ENCODE measurements at regions not wholly inside any gene's neighbourhood (a gene's known extent, or its start where the extent isn't known, plus 50 kb on each side); places are given as distances from the start of the nearest gene placed in this dataset.

DNA sequence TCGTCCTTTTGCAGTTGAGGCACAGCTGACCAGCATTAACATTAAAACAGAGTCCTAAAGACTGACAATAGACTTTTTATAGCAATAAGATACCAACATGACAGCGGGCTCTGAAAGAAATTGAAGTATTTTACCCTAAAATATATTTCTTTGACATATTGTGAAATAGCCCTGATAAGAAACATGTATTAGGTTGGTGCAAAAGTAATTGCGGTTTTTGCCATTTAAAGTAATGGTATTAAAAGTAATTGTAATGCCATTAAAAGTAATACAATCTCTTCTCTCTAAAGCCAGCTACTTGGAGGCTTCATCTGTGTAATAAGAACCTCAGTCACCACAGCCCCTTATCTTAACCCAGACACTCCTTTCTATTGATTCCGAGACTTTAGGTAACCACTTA lies 394.6 kb downstream of the PREX1 start:
- DNase-seq: no peak

DNA sequence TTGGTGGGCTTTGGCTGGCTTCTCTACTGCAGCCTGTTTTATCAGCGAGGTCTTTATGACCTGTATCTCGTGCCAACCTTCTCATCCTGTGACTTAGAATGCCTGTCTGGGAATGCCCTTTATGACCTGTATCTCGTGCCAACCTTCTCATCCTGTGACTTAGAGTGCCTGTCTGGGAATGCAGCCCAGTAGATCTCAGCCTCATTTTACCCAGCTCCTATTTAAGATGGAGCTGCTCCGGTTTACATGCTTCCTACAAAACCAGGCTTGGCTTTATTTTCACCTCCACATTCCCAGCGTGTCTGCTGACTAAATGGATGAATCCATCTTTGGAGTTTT lies 395.3 kb downstream of the PREX1 start:
- DNase-seq: no peak

DNA sequence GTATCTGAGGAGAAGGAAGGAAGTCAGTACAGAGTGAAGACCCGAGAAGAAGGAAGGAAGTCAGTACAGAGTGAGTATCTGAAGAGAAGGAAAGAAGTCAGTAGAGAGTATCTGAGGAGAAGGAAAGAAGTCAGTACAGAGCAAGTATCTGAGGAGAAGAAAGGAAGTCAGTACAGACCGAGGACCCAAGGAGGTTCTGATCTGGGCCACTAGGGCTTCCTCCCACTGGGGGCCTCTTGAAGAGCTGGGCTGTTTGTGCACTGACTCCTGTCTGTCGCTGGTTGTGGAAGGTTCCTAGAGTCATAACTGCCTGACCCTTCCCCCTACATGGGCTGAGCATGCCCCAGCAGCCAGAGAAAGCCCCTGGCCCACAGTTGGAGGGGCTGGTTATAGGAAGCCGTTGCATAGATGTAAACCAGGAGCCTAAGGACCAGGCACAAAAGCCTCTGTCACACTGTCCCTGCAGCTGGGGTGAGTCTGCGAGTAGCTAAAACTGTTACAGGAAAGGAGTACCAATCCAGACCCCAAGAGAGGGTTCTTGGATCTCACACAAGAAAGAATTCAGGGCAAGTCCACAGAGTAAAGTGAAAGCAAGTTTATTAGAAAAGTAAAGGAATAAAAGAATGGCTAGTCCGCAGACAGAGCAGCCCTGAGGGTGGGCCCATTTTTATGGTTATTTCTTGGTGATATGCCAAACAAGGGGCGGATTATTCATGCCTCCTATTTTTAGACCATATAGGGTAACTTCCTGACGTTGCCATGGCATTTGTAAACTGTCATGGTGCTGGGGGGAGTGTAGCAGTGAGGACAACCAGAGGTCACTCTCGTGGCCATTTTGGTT lies 395.9 kb downstream of the PREX1 start:
- DNase-seq: no peak

DNA sequence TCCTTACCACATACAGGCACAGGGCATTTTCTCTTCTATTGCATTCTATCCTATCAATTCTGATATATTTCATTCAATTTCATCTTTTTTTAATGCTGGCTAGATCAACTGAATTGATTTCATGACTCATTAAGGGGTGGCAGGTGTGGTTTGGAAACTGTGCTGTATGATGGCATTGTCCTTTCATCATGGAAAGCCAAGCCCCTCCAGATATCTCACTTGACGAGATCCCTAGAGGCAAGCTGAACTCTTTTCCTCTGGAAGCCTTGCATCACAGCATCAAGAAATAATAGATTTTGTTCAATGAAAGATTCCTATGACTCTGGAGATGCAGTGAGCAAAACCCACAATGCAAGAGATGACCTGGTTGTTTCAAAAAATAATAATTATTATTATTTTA lies 401.2 kb downstream of the PREX1 start:
- DNase-seq: no peak

DNA sequence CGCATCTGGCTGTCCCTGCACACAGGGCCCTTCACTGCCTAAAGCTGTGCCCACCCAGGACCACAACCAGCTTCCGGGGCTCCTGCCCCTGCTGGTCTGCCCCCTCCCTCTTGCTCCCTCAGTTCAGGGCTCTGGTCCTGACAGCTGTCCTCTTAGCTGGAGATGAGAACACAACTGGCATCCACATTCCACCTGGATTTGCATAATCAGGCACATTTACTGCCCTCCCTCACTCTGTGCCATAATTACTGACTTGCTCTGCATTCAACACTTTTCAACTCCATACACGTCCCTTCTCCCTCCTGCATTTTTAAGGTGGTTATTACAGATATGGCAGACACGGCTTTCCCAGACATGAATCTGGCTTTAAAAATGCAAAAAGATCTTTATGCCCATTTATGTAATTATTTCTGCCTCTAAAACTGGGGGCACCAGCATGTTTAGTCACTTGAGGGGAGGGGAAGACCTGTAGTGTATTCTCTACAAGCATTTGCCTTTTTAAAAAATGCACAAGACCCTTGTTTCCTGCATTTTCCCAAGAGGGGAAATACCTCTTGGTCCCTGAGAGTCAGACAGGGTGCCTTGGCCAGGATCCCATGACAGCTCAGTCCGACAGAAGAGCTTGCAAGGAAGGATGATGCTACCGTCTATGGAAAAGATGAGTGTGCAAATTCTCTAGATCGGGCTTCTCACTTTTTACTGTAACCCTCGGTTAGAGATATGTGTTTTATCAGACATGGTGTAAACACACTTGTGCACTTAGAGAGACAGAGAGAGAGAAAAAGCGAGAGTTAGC lies 401.8 kb downstream of the PREX1 start:
- no peak for DNase-seq

DNA sequence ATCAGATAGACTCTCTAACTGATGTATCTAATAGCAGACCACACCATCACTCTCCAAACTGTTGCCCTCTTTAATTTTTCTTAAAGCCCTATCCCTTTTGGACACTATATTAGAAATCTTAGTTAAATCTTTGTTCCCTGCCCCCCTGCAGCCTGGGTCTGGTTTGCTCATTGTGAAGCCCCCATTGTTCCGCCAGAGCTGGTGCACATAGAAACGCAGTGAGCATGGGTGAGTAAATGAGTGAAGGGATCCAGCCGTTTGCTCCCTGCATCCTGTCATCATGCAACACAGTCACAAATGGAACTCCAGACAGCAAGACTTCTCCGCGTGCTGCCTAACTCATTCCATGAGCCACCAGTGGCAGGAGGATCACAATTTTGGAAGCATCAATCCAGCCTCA lies 402.5 kb downstream of the PREX1 start:
- no peak for DNase-seq

DNA sequence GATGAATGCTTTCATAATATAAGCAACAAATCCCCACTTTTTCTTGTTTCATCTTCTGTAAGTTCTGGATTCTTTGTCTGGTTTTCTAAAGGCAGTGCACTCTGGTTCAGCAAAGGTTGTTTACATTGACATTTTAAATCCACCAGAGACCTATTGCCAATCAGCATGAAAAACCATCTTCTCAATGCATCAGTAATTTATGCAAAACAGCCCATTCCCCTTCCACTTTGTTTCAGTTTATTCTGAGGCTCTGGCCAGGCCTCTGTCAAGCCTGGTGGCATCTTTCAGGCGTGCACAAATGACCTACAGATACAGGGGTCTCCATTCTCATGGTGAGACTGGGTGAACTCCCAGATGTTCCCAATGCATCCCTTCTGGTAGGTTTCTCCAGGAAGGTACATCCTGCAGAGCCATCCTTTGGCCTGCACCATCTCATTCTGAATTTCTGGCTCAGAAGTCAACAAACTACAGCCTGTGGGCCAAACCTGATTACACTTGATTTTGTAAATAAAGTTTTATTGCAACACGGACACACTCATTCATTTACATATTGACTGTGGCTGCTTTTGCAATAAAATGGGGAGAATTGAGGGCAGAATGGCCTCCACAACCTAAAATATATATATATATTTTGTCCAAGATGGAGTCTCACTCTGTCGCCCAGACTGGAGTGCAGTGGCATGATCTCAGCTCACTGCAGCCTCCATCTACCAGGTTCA lies 405.4 kb downstream of the PREX1 start:
- no peak for DNase-seq

DNA sequence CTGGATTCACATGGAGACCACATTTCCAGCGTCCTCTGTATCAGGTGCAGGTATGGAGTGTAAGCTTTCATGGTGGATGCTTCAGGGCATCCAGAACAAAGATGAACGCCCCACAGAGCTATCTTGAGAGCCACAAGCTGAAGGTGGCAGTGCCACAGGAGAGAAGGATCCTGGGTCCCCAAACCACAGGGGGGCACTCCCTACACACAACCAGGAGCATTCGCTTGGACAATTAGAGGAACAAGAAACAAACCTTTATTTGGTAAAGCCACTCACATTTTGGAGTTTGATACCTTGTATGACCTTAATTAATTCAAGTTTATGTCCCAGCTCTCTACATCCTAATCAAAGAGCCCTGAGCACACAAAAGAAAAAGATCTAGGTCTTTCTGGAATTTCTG lies 406.3 kb downstream of the PREX1 start:
- no peak for DNase-seq

DNA sequence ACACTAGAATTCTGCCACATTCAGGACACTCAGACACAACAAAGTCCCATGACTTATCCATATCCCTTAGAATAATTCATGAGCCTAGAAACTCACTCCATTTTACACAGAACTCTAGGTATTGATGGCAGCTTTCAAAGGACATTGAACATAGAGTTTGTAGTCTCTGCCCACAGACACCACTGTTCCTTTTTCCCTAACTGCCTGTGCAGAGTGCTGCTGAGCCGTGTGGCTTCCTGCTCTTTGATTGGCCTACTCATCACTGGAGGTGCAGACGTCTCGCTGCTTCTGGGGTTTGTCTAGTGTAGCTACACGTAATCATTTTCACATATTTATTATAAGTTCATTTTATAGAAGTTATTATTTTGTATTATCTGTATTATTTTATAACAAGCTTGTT lies 407.6 kb downstream of the PREX1 start:
- no peak for DNase-seq

DNA sequence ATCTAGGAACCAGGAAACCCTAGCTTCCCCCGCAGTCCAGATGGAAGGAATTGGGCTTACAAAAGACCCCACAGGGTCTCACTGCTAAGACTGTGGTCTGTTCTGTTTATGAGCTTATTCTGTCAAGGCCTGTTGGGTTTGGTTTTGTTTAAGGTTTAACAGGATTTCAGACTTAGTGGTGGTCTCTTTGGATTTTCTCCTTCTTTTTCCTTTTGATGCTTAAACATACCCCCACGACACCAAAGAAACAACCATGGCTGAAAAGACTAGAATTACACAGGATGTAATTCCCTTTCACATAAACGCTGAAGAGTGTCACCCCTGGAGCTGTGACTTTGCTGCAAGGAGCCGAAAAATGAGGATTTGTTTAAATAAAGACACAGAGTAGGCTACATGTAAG lies 408.6 kb downstream of the PREX1 start:
- DNase-seq: no peak

DNA sequence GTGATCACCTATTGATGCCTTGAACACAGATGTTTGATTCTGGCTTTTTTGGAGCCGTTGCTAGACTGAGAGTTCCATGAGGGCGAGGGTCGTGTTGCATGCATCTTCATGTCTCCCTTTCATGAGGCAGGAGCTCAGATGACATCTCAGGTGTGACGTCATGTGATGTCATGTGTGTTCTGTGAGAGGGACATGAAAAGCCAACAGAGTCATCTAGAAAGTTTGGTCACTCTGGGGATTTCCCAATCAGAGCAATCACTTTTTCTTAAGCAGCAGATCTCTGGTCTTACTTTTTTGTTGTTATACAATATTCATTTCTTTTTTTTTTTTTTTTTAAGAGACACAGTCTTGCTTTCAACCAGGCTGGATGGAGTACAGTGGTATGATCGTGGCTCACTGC lies 411.8 kb downstream of the PREX1 start:
- DNase-seq: no peak

DNA sequence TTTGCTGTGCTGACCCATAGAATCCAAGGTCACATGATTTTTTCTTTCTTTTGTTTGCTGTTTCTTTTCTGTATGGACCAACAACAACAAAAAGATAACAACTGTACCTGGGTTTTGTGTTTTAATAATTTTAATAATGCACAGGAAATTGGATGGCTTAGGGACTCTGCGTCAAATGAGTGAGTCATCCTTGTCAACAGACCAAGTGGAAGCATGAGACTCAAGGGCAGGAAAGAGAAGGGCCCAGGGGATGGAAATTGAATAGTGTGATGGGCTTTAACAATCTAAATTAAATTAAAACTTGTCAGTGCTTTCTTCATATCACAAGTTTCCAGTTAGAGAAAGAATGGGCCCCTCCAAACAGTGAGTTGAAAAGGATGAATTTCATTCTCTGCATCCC lies 413.0 kb downstream of the PREX1 start:
- no peak for DNase-seq

DNA sequence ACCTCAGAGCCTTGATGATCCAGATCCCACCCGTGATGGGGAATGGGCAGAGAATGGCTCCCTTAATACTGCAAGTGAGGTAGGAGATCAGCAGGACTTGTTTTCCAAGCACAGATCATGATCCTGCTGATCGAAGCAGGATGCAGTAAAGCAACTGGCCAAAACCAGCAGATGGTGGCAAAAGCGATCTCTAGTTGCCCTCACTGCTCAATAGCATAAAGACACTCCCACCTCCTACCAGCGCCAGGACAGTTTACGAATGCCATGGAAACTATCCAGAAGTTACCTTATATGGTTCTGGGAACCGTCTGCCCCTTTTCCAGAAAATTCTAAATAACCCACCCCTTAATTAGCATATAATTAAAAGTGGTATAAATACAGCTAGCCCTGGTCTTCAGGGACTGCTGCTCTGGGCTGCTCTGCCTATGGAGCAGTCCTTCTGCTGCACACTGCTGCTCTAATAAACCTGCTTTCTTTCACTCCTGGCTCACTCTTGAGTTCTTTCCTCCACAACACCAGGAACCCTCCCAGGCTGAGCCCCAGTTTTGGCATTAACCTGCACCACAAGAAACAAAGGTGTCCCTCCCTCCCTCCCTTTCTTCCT lies 415.8 kb downstream of the PREX1 start:
- no peak for DNase-seq

DNA sequence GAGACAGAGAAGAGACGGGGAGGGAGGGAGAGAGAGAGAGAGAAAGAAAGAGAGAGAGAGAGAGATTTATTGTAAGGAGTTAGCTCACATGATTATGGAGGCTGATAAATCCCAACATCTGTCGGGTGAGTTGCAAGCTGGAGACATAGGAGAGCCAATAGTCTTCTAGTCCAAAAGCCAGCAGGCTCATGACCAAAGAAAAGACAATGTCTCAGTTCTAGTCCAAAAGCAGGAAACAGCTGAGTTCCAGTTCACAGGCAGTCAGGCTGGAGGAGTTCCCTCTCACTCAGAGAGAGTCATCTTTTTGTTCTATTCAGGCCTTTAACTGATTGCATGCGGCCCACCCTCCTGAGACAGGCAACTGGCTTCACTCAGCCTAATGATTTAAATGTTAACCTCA lies 416.6 kb downstream of the PREX1 start:
- peak; percentile 72 for DNase-seq

DNA sequence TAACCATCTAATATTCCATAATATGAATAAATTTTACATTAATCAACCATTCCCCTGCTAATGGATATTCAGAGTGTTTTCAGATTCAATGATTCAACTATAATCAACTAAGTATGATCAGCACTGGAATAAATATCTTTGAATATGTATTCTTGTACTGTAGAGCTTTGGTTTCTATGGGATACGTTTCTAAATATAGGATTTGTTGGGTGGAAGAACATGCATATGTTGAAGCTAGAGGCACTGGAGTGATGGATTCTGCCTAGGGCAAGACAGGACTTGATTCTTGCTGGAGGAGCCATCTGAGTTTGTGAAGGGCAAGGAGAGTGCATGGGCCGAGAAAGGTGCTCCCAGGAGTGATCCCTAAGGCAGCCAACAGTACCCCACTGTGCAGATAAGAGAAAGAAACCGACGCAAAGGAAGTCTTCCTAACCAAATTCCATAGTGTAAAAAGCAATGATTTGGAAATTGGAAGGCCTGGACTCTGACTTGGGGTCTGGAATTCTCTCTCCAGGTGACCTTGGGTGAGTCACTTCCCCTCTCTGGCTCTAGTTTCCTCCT lies 418.7 kb downstream of the PREX1 start:
- no peak for DNase-seq

DNA sequence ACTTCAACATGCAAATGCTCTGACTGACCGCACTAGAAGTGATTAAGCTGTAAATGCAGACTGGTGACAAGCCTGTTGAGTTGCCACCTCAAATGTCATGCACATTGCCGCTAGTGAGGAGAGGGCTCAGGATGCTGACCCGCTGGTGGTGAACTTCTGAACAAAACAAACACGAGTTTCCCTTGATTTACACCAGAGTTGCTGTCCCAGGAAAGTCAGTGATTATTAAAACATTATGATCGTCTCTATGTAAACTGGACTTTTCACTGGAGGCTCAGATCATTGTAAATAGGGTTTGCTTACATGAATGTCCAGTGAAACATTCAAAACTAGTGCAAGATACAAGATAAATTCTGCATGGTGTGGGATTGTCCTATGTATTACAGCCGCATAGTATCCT lies 420.1 kb downstream of the PREX1 start:
- DNase-seq: no peak

DNA sequence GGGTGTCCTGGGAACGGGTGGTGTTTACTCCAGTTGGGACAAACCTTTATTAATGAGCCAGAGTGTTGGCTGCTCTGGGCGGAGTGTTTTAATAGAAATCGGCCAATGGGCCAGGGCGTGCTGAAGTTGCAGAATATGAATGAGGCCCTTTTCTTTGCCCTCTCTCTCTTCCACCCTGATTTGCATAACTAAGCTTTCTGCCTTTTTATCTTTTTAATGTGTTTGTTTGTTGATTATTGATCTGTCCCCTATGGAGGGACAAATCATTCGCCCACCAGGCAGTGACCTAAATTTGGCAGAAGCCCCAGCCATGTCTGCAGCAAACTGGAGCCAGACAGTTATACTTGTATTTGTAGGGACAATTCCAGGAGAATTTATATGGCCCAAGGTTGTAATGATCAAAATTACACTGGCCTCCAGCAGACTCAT lies 420.9 kb downstream of the PREX1 start:
- DNase-seq: no peak

DNA sequence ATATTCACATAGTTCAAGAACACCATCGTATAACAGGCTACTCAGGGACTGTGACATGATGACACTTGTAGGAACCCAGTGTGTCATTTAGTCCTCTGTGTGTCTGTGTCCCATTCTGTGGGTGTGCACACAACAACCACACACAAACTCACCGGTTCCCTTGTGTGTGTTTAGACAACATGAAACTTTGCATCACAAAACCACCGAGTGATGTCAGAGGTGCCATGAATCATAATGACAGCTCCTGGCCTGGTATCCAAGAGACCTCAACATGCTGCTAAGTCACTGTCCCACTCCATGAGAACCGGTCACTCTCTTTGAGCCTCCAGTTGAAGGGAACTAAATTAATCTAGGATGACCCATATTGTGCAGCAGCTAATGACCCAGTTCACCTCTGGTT lies 421.3 kb downstream of the PREX1 start:
- DNase-seq: no peak

DNA sequence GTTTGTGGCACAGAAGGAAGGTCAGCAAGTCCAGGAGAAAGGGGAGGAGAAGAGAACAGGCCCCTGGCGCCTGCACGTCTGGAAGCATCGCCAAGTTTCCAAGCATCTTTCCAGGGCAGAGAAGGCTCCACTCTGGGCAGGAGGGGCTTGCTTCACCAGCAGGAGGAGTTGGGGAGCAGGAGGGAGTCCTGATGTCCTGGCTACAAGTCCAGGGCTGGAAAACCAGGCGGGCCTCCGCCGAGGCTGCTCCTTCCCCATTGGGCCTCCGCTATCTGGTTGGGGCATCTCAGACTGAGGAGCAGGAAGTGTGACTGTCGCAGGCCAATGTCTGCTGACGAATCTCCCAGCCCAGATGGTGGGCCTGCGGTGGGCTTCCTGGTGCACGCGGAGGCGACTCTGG lies 421.9 kb downstream of the PREX1 start:
- DNase-seq: peak; percentile 44

DNA sequence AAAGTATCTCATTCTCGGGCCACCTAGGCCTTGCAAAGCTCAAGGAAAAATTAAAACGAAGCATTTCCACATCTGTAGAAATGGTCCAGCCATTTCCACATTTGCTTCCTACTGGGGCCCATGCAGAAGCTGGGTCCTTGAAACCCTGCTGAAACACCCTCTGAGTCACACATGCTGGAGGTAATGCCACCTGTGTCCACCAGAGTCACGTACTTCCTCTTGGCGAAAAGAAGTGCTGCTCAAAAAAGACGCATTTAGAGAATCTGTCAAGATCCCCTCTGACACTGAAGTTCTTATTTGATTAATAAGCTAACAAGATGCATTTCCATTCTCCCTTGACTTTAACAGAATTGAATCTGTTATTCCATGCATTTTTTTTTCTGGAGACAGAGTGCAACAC lies 423.2 kb downstream of the PREX1 start:
- no peak for DNase-seq

DNA sequence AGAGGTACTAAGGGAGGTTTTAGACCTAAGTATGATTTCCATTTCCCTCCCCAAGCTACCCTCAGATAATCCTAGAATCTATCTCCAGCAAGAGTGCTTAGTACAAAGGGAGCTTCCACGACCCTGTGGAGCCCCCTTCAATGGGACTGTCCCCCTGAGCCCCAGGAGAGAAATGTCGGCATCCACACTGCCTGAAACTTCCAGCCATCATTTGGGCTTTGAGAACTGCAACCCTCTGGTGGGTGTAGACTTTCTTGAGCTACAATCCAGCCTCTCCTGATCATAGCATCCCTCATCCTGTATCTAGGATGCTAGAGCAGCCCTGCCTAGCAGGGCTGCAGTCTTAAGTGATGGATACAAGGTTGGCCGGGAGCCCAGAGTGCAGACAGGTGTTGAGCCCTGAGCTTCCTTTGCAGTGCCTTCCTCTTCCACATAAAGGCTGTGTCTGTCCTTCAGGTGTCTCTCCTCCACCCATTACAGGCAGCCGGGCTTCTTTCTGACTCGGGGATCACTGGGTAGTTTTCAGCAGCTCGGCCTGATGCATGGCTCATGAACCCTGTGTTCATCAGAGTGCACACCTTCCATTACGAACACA lies 424.5 kb downstream of the PREX1 start:
- DNase-seq: no peak

DNA sequence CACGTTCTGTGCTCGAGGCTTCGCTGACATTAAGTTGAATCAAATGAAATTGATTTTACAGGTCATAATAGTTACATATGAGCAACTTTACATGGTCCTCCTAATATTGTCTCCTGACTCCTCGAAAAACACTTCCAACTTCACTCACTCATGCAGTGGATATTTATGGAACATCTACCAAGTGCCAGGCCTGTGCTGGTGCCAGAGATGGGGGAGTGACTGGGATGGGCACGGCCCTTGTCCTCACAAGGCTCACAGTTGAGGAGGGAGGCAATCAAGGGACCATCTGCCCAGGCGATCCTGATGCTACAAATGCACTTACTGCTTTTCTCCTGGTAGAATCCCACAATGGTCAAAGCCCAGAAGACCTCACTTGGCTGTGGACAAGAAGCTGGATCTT lies 426.4 kb downstream of the PREX1 start:
- DNase-seq: no peak

DNA sequence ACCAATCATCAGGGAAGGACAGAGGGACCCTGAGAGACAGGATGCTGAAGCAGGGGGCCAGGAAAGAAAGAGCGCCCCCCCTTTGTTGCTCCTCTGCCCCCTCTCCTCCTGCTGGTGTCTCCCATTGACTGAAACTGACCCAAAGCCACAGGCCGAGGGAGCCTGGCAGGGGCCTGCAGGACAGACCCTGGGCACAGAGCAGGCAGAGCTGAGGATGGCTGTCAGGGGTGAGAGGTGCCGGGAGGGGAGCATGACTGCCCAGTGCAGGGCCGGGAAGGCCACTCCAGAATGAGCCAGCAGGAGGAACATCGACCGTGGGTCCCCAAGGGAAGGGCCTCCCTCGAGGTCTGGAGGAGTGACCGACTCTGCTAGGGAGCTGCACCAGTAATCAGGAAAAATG lies 427.8 kb downstream of the PREX1 start:
- no peak for DNase-seq
